Amniotic epithelial cell (primary cell): ENCODE measurements at regions not wholly inside any gene's neighbourhood (a gene's known extent, or its start where the extent isn't known, plus 50 kb on each side); places are given as distances from the start of the nearest gene placed in this dataset.
A peak's percentile ranks its signal among the peaks of the same experiment; 100 is the strongest.
"Not testable (repeated sequence)": the region's sequence is repeated elsewhere in the genome, so short reads cannot be mapped to it uniquely, and the experiment has no call there.

Experiments used
- DNase-seq: peaks from one replicate; pipeline ENCODE4 v3.0.0-alpha.2; 2010; ENCODE audit warnings: low read depth

DNA sequence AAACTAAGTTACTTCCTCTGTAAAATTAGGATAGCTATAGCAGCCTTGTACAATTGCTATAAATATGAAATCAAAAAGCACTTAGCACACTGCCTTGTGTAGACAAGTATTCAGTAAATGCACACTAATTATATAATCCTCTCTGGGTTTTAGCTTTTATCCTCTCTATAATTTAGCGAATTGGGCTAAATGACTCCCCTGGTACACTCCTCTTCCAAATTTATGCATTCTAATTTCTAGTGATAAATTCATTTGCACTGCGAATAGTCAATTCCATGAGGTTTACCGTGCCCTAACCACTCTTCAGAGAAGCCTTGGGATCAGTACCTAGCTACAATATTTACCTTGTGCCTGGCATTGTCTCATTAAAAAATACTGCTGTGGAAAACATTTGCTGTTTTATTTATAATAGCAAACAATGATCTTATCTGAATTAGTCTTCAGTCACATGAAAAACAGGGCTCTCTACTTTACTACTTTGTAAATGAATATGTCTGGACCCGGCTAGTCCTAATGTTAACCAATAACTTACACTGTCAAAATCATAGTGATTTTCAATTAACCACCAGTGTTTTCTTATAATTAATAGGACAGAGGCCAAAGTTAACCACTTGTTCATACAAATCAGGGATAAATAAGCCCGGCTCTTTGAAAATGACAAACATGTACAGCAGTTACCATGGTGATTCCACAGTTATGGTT lies 577.9 kb downstream of the IPMK start:
- no peak for DNase-seq

DNA sequence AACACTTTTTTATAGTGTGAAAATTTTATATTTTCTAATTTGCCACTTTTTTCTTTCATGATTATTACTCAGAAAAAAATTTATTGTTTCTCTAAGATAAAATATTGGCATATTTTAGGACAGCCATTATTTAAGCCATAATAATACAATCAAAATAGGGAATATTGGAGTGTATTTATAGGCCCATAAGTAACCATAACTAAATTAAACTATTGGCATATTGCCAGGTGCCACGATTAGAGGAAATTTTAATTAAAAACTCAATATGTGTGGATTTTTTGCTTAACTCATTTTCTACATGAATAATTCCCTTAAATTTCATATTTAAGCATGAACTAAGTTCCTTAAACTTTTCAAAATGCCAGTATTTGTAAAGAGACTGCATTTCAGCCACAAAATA lies 587.8 kb downstream of the IPMK start:
- DNase-seq, result no peak

DNA sequence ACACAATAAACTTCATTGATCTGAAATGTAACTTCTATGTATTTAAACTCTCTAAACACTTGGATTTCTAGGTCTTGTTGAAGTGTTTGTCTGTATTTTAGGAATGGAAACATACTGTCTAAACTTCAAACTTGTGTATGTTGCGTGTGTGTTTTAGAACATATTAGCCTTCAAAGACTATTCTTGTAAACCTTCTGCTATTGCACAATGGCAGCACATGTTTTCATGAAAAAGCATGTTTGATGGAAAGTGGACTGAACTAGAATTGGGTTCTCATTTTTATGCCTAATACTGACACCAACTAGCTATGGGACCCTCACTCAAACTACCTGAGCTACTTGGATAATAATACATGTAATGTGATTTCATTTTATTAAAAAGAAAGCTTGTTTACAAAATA lies 592.6 kb downstream of the IPMK start:
- no peak for DNase-seq

DNA sequence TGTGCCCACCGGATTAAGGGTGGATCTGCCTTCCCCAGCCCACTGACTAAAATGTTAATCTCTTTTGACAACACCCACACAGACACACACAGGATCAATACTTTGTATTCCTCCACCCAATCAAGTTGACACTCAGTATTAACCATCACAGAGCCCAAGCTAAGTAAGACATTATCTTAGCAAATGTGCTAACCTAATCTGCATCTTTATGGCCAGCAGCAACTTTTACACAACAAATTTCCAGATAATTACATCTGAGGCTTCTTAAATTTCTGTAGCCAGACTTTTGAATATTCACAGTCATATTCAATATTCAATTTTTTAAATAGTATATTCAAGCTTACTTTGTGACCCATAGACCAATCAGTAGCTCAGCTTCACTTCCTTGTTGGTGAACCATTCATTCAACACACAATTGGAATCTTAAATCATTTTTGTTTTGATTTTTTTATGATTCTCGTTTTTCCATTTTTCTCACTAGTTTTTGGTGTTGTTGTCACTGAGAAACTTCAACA lies 594.2 kb downstream of the IPMK start:
- DNase-seq, result no peak

DNA sequence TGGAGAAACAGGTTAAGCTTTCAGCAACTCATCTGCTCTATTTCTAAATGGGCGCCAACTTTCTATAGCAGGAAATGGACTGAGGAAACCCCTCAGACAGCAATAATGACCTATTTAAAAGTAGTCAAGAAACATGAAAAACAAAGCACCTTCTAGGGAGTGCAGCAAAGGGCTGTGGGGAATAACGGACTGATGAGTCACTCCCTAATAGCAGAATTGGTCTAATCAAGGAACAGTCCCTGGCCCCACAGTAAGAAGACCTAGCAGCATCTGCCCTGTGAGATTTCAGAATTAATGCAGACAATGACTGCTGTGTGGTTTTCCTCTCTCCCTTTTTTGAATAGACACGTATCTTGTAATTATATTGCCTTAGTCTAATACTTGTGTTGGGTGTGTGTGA lies 602.9 kb downstream of the IPMK start:
- peak; percentile 17 for DNase-seq

DNA sequence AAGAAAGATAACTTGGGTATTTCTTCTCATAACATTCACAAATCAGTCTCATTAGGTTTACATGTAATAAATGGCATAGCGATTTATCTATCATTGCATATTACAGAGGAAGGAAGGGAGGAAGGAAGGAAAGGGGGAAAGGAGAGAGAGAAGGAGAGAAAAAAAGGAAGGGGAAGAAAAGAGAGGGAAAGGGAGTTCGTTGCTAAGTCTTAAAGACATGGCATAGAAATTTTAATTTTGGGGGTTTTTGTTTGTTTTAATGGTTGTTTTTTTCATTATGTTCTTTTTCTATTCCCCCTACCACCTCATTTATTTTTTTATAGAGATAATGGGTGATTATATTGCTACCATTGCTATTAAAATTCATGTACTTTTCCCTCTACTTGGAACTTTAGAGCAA lies 604.3 kb downstream of the IPMK start:
- no peak for DNase-seq

DNA sequence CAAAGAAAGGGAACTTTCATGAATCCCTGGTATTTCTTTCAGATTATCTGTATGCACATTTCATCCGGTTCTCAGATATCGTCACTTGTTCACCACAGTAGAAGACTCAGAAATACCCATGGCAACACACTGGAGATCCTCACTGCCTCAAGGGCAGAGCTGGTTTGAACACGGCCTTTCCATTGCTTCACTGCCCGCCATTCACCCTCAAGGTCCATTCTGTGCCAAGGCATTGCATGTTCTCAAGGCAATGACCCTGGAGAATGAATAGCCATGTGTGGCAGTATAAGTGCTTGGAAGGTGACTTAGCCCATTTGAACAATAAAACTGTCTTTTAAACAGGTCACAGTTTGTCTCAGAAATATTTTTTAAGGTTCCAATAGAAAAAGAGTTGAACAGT lies 606.5 kb downstream of the IPMK start:
- no peak for DNase-seq

DNA sequence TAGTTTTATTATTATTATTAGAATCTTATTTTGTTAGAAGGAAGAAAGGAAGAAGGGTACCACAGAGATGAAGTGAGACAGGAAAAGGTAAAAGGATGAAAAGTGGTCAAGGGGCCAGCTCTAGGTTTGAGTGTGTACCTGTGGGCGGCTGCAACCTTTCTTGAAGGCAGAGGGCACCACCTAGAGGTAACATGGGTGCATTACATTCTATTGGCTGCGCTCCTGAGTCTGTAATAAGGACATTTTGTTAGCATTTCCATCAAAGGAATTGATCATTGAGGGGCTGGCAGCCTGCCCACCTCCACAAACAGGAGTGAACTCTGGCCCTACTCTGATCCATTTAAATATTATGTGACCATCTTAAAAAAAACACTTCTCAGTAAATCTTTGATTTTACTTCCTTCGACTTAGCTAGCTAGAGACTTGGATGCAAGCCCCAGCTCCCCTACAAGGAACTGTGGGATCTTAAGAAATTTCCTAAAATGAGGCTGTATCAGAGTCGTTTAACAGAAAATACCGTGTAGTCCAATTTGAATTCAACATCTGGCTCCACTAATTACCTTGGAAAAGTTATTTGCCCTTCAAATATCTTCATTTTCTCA lies 610.4 kb downstream of the IPMK start:
- DNase-seq, result peak; percentile 48

DNA sequence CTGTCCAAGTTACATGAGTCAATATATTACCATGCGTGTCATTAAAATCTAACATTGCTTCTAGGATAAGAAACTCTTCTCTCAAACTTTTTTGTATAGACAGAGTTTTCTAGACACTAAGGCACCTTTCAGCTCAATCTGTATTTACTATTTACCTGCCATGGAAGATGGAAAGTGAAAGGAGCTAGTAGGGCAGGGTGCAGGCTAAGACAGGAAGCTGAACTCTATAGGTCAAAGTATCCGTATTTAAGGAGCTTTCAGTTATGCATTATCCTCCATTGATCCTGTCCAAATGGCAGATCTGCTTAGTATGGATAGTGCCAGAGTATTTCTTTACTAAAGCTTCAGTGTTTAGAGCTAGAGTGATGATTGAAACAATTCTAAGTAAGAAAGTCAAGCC lies 612.8 kb downstream of the IPMK start:
- DNase-seq, result no peak

DNA sequence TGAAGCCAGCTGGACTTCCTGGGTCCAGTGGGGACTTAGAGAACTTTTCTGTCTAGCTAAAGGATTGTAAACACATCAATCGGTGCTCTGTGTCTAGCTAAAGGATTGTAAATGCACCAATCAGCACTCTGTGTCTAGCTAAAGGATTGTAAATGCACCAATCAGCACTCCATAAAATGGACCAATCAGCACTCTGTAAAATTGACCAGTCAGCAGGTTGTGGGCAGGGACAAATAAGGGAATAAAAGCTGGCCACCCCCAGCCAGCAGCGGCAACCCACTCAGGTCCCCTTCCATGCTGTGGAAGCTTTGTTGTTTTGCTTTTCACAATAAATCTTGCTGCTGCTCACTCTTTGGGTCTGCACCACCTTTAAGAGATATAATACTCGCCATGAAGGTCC lies 622.6 kb downstream of the IPMK start:
- not testable (repeated sequence) for DNase-seq

DNA sequence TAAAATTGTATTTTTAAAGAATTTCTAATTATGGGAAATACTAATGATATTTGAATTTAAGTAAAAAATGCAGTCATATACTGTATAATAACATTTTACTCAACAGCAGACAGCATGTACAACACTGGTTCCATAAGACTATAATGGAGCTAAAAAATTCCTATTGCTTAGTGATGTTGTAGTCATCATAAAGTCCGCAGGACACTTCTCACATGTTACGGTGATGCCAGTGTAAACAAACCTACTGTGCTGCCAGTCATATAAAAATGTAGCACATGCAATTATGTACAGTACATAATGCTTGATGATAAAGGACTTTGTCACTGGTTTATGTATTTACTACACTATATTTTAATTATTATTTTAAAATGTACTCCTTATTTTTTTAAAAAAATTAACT lies 629.3 kb downstream of the IPMK start:
- no peak for DNase-seq

DNA sequence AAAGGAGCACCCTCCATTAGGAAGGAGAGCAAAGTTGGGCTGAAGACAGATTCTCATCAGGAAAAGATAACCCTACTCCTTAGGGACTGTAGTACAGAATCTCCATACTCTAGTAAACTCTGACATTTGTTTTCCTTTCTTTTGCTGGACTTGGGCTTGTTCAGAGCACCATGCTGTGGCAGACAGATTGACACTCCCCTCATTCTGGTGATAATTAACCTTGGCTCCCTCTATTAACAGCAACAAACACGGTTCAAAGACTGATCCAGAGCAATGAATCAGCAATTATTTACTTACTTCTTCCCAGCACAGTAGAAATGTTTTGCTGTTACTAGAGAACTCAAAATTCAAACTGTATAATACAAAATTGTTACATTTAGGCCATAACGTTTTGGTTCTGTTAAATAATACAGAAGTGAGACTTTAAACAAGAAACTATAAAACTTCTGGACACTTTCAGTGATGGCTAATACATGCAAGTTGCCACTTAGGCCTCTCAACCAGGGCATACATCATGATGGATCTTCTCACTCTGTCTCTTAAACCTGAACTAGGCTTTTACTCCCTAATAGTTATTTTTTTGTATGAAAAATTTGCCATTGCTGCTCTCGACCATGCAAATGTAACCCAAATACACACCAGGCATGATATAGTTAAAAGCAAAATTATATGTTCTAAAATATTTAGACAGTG lies 639.0 kb downstream of the IPMK start:
- DNase-seq, result no peak

DNA sequence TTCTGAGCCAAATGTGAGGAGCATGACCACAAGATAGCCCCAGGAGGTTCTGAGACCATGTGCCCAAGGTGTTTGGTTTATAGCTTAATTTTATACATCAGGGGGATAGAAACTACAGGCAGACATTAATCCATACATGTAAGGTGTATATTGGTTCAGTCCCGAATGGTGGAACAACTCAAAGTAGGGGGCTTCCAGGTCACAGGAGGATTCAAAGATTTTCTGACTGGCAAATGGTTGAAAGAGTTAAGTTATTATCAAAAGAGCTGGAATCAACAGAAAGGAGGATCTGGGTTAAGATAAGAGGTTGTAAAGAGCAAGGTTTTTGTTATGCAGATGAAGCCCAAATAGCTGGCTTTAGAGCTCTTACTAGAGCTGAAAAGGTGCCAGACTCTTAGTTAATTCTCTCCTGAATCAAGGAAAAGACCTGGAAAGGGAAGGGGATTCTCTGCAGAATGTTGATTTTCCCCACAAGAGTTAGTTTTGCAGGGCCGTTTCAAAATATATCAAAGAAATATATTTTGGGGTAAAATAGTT lies 640.0 kb downstream of the IPMK start:
- no peak for DNase-seq

DNA sequence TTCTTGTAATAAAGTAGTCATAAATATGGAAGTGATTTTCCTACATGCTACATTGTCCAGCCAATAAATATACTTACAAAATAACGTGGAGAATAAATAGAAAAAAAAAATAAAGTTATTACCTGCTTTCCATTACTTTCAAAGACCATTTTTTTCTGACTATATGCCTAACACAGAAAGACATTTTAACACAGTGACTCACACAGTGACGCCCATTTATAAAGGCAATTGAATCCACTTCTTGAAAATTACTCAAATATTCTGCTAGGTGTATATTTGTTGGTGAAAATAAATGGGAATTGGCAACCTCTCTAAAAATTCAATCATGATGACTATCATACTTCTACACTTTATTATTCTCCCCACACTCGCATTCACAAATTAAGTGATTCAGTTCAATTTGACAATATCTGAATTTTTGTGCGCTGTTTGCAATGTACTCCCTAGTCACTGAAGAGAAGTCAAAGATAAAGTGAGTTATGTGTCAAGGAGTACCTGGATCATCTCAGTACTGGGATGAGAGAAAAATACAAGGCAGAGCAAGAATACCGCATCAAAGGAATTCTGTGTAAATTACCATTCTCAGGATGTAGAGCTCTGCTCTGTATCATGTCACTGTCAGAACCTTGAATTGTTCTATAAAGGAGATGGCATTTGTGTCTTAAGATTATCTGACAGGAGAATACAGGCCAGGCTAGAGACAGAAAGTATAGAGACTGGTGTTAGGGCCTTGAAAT lies 642.7 kb downstream of the IPMK start:
- DNase-seq, result peak; percentile 10

DNA sequence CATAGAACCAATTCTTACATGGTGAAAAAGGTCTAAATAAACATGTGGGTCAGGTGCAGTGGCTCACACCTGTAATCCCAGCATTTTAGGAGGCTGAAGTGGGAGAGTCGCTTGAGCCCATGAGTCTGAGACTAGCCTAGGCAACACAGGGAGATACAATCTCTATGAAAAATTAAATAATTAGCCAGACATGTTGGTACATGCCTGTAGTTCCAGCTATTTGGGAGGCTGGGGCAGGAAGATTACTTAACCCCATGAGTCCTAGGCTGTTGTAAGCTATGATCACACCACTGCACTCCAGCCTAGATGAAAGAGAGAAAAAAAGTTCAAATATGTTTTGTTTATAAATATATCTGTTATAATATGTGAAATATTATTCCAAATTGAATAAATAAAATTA lies 643.6 kb downstream of the IPMK start:
- peak; percentile 2 for DNase-seq

DNA sequence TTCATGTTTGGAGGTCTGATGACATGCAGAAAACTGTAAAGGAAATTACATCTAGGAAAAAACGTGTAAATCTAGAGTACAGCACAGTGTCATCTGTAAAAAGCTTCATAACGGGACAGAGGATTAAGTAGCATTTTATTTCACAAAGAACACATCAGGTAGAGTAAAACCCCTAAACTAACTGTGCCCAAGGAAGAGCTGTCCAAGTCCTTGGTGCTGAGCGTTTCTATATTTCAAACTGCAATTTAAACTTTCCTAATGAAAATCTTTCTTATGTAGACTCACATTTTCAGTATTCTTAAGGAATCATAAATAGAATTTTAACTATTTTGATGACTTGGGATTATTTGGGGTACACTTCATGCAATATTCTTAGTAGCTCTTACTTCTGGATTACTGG lies 646.2 kb downstream of the IPMK start:
- DNase-seq, result peak; percentile 0

DNA sequence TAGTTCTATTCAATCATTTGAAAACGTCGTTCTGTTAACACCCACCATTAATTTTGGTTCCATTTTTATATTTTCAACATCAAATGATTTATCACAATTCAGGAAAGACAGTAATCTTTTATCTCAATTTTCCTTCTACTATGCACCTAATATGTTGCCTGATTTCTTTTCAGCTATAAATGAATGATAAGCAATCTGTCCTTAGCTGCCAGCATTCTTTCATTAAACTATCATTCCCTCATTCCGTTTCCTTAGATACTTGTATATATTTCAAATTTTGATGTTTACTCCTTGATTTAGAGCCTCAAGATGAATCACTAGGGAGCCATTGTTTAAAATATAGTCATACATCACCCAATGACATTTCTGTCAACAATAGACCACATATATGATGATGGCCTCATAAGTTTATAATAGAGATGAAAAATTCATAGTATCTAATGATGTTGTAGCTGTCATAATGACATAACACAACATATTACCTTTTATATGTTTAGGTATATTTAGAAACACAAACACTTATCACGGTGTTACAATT lies 661.7 kb downstream of the IPMK start:
- no peak for DNase-seq

DNA sequence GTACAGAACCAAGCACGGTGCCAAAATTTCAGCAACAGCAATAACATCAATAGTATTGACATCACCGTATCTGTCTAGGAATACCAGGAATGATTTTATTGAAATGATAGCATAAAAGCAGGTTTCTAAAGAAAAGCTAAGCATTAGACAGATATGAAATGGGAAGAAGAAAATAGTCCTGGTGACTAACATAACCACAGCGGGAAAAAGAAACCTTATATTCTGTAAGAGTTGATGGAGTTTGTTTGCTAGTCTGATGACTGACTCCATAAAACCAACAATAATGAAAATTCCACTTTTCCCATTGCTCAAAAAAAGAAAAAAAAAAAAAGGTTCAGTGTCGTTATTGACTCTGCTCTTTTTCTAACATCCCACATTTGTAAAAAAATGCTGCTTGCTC lies 668.3 kb downstream of the IPMK start:
- DNase-seq, result no peak

DNA sequence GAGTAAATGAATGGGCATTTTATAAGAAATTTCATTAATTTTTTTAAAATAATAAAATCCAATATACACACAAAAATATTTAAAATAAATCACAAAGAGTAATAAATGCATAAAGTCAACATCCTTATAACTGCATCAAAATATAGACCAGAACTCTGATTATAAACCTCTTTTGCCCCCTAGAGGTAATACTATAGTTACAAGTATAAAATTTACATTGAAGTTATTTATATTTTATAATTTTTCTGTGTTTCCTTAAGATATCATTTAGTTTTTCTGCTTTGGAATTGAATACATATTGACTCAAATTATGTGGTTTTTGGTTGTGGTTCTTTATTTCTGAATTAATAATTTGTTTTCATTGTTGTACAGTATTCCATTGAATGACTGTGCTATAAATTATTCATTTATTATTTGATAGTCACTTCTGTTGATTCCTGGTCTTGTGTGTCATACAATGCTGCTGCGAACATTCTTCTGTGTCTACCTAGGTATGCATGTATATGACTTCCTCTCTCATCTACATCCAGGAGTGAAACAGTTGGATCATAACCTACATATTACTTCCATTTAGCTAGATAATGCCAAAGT lies 673.6 kb downstream of the IPMK start:
- DNase-seq, result no peak

DNA sequence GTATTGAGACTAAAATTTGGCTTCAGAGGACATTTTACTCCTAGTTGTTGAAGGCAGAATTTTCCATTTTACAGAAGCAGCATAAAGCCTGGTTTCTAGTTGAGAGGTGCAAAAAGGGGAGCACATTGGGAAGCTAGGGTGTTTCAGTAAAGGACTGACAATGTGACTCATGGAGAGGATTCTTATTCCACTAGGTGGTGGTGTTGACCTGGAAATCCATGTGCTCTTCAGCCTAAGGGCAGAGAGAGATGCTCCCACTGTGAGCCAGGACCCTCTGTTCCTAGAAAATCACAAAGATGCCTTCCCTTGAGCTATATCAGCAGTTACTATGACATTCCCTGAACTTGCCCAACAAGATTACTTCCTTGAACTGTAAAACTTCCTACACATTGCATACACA lies 687.8 kb downstream of the IPMK start:
- peak; percentile 38 for DNase-seq

DNA sequence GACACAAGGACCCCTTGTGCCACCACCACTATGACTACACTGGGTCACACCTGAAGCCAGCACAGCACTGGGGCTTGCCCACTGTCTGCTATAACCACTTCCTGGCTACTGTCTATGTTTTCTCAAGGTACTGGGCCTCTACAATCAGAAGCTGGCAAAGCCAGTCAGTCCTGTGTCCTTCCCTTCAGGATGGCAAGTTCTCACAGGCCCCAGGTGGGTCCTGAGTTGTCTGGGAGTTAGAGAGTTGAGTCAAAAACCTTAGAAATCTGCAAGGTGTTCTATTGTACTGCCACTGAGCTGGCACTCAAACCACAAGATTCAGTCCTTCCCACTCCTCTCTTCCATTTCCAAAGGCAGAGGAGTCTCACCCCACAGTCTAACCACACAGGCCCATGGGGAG lies 705.5 kb downstream of the IPMK start:
- DNase-seq, result no peak

DNA sequence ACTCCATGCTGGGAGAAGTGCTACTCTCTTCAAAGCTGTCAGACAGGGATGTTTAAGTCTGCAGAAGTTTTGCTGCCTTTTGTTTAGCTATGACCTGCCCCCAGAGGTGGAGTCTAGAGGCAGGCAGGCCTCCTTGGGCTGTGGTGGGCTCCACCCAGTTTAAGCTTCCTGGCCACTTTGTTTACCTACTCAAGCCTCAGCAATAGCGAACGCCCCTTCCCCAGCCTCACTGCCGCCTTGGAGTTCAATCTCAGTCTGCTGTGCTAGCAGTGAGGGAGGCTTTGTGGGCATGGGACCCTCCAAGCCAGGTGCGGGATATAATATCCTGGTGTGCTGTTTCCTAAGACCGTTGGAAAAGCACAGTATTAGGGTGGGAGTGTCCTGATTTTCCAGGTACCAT lies 715.9 kb downstream of the IPMK start:
- DNase-seq, result not testable (repeated sequence)
